ENCODE measurements at regions not wholly inside any gene's neighbourhood (a gene's known extent, or its start where the extent isn't known, plus 50 kb on each side); places are given as distances from the start of the nearest gene placed in this dataset.

- no peak overlapping the region for H3K27ac ChIP-seq
- TF ChIP-seq ZFX (IDR thresholded peaks at IDR 0.05; ENCODE audit: borderline replicate concordance), result no peak
- no peak for TF ChIP-seq CTCF (IDR thresholded peaks at IDR 0.05)
Observed at GRCh38 chr2:220856486-220856885, 715.6 kb downstream of the EPHA4 start.

GRCh38 chr2:220857368-220857767 lies 714.7 kb downstream of the EPHA4 start:
- no peak for TF ChIP-seq CTCF (IDR thresholded peaks at IDR 0.05)
- TF ChIP-seq ZFX (IDR thresholded peaks at IDR 0.05; ENCODE audit: borderline replicate concordance), result no peak
- no peak overlapping the region for H3K27ac ChIP-seq

- no peak overlapping the region for H3K27ac ChIP-seq
- TF ChIP-seq ZFX (IDR thresholded peaks at IDR 0.05; ENCODE audit: borderline replicate concordance) (no peak), CTCF (IDR thresholded peaks at IDR 0.05) (no peak)
Observed at GRCh38 chr2:220858101-220858500, 714.0 kb downstream of the EPHA4 start.

- H3K27ac ChIP-seq, result no peak overlapping the region
- TF ChIP-seq ZFX (IDR thresholded peaks at IDR 0.05; ENCODE audit: borderline replicate concordance), result no peak
- TF ChIP-seq CTCF (IDR thresholded peaks at IDR 0.05), result no peak
Observed at GRCh38 chr2:220871909-220872308, 700.2 kb downstream of the EPHA4 start.

GRCh38 chr2:220876080-220876824 lies 695.9 kb downstream of the EPHA4 start:
- no peak overlapping the region for H3K27ac ChIP-seq
- TF ChIP-seq ZFX (IDR thresholded peaks at IDR 0.05; ENCODE audit: borderline replicate concordance), result no peak
- no peak for TF ChIP-seq CTCF (IDR thresholded peaks at IDR 0.05)

- H3K27ac ChIP-seq, result no peak overlapping the region
- TF ChIP-seq ZFX (IDR thresholded peaks at IDR 0.05; ENCODE audit: borderline replicate concordance) (no peak), CTCF (IDR thresholded peaks at IDR 0.05) (no peak)
Observed at GRCh38 chr2:220877491-220877890, 694.6 kb downstream of the EPHA4 start.

GRCh38 chr2:220877897-220878296 lies 694.2 kb downstream of the EPHA4 start:
- TF ChIP-seq CTCF (IDR thresholded peaks at IDR 0.05), result no peak
- no peak for TF ChIP-seq ZFX (IDR thresholded peaks at IDR 0.05; ENCODE audit: borderline replicate concordance)
- H3K27ac ChIP-seq, result no peak overlapping the region

All from 22Rv1 (cell line).